CD4-positive, alpha-beta T cell (primary cell): ENCODE measurements at regions not wholly inside any gene's neighbourhood (a gene's known extent, or its start where the extent isn't known, plus 50 kb on each side); places are given as distances from the start of the nearest gene placed in this dataset.

Experiments used
- ATAC-seq: fragments of 200-7000 bp; cut with Tn5 transposase; one replicate; pipeline ENCODE4 v1.10.0; 2022; ENCODE audit warnings: mild to moderate bottlenecking; ENCODE audit not compliant: poor library complexity
- CTCF ChIA-PET: fragments of 350-600 bp; sonication (Branson Sonifier 250); formaldehyde crosslinking; loops from one replicate; lab custom pipeline; 2021; ENCODE audit warnings: antibody characterized with exemption, inconsistent platforms; lab: Charles Lee
- POLR2A ChIA-PET: fragments of 350-600 bp; sonication (Branson Sonifier 250); formaldehyde crosslinking; loops from one replicate; lab custom pipeline; 2021; ENCODE audit warnings: antibody characterized with exemption, inconsistent platforms; lab: Charles Lee
- DNase-seq, 14 experiments: peaks; one replicate each; pipeline ENCODE4 v3.0.0-alpha.2; 2013 to 2020; ENCODE audit warnings: mixed read lengths in 2 of 14
- H3K27ac ChIP-seq, 2 donors: one replicate each; pipeline versions ENCODE4 v1.5.1 to v1.7.0; 2013; ENCODE audit warnings: low read length in 2 of 2, low read depth in 1 of 2, mild to moderate bottlenecking in 1 of 2
- H3K27me3 ChIP-seq, 2 experiments: 1 replicate in 1 of 2; 2 replicates in 1 of 2; pipeline versions ENCODE4 v1.6.1 to v1.7.0; 2013; ENCODE audit warnings: low read length in 2 of 2, control low read depth in 1 of 2, mild to moderate bottlenecking in 1 of 2, moderate library complexity in 1 of 2; ENCODE audit not compliant: insufficient read depth in 2 of 2, control insufficient read depth in 1 of 2
- H3K36me3 ChIP-seq: one replicate; pipeline ENCODE4 v1.6.1; 2013; ENCODE audit warnings: low read length, control low read depth; ENCODE audit not compliant: insufficient read depth
- H3K4me1 ChIP-seq: one replicate; pipeline ENCODE4 v1.6.1; 2013; ENCODE audit warnings: low read length, control low read depth; ENCODE audit not compliant: insufficient read depth
- H3K4me3 ChIP-seq: one replicate; pipeline ENCODE4 v1.5.1; 2013; ENCODE audit warnings: mild to moderate bottlenecking, low read length, moderate library complexity
- H3K9me3 ChIP-seq, 2 experiments: 1 replicate in 1 of 2; 2 replicates in 1 of 2; pipeline versions ENCODE4 v1.6.1 to v1.7.0; 2013; ENCODE audit warnings: low read length in 2 of 2, mild to moderate bottlenecking in 2 of 2, control low read depth in 1 of 2, moderate library complexity in 1 of 2; ENCODE audit not compliant: control insufficient read depth in 1 of 2, insufficient read depth in 1 of 2
- H3K27ac Mint-ChIP-seq: one replicate; pipeline ENCODE4 v1.8.0; 2020; ENCODE audit warnings: mixed read lengths
- H3K27me3 Mint-ChIP-seq: one replicate; pipeline ENCODE4 v1.8.0; 2021; ENCODE audit warnings: mixed read lengths
- H3K36me3 Mint-ChIP-seq: one replicate; pipeline ENCODE4 v1.8.0; 2021; ENCODE audit warnings: low read depth, mixed read lengths
- H3K4me1 Mint-ChIP-seq: one replicate; pipeline ENCODE4 v1.8.0; 2021; ENCODE audit warnings: low read depth, mixed read lengths
- H3K4me3 Mint-ChIP-seq: one replicate; pipeline ENCODE4 v1.8.0; 2020; ENCODE audit warnings: mild to moderate bottlenecking, mixed read lengths
- H3K9me3 Mint-ChIP-seq: one replicate; pipeline ENCODE4 v1.8.0; 2020; ENCODE audit warnings: mixed read lengths
- CTCF ChIP-seq: fragments of 200-600 bp; IDR thresholded peaks from one replicate; pipeline ENCODE4 v1.8.0; 2022; ENCODE audit warnings: antibody characterized with exemption, mild to moderate bottlenecking
- intact Hi-C, 2 experiments: fragments of 100-400 bp; cut with DNase I in 1 of 2; cut with micrococcal nuclease in 1 of 2; formaldehyde crosslinking; loops; one replicate each; pipeline versions ENCODE4 v1.15.1 to v1.9.0; 2023 to 2025; cut with DNase I, micrococcal nuclease

- no peak for ATAC-seq
- CTCF ChIA-PET: no interaction called here
- peaks cover 6% of the 10 kb centered on the region for H3K9me3 Mint-ChIP-seq
Measured at GRCh38 chr6:92267335-92267734, 1152.0 kb downstream of the EPHA7 start.

GRCh38 chr6:92263864-92264263, 1155.5 kb downstream of the EPHA7 start:
- ChIA-PET POLR2A (no interaction called here), CTCF (no interaction called here)
- ATAC-seq: no peak
- no peaks in the 10 kb centered on the region for H3K27me3 ChIP-seq
- Mint-ChIP-seq H3K9me3 (peaks cover 10% of the 10 kb centered on the region), H3K4me1 (no peaks in the 10 kb centered on the region), H3K36me3 (no peaks in the 10 kb centered on the region), H3K27ac (no peak overlapping the region), H3K4me3 (no peak overlapping the region), H3K27me3 (no peaks in the 10 kb centered on the region)
- no peak overlapping the region for H3K27ac ChIP-seq
- no peak for DNase-seq
- no peaks in the 10 kb centered on the region for H3K4me1 ChIP-seq
- H3K9me3 ChIP-seq: no peaks in the 10 kb centered on the region
- no peak for TF ChIP-seq CTCF
- no peaks in the 10 kb centered on the region for H3K36me3 ChIP-seq
- no peak overlapping the region for H3K4me3 ChIP-seq
- intact Hi-C loops: no loop called here

More at GRCh38 chr6:92267335-92267734, 1152.0 kb downstream of the EPHA7 start:
- H3K4me1 Mint-ChIP-seq: no peaks in the 10 kb centered on the region
- DNase-seq: no peak
- no peak overlapping the region for H3K27ac ChIP-seq
- no peak overlapping the region for H3K4me3 ChIP-seq
- POLR2A ChIA-PET: no interaction called here
- no peaks in the 10 kb centered on the region for H3K36me3 ChIP-seq
- no peaks in the 10 kb centered on the region for H3K36me3 Mint-ChIP-seq
- no peak overlapping the region for H3K4me3 Mint-ChIP-seq
- intact Hi-C loops: no loop called here
- H3K27ac Mint-ChIP-seq: no peak overlapping the region
- TF ChIP-seq CTCF: no peak
- H3K27me3 Mint-ChIP-seq: no peaks in the 10 kb centered on the region
- H3K9me3 ChIP-seq: peaks cover 0 to 4% of the 10 kb centered on the region in 2 experiments
- no peaks in the 10 kb centered on the region for H3K27me3 ChIP-seq
- H3K4me1 ChIP-seq: no peaks in the 10 kb centered on the region

- ChIA-PET POLR2A (no interaction called here), CTCF (no interaction called here)
- TF ChIP-seq CTCF: no peak
- H3K27me3 ChIP-seq: no peaks in the 10 kb centered on the region
- no peaks in the 10 kb centered on the region for H3K9me3 ChIP-seq
- Mint-ChIP-seq H3K4me1 (no peaks in the 10 kb centered on the region), H3K4me3 (no peak overlapping the region), H3K27ac (no peak overlapping the region), H3K27me3 (no peaks in the 10 kb centered on the region), H3K36me3 (no peaks in the 10 kb centered on the region), H3K9me3 (peaks cover 6% of the 10 kb centered on the region)
- no peak for ATAC-seq
- no peaks in the 10 kb centered on the region for H3K4me1 ChIP-seq
- no peak overlapping the region for H3K27ac ChIP-seq
- DNase-seq: no peak
- no peaks in the 10 kb centered on the region for H3K36me3 ChIP-seq
- intact Hi-C loops: no loop called here
- H3K4me3 ChIP-seq: no peak overlapping the region
Measured at GRCh38 chr6:92259171-92259570, 1160.2 kb downstream of the EPHA7 start.
